Spleen (tissue), 7 donors: ENCODE measurements at regions not wholly inside any gene's neighbourhood (a gene's known extent, or its start where the extent isn't known, plus 50 kb on each side); places are given as distances from the start of the nearest gene placed in this dataset.

Source experiments
- POLR2A ChIP-seq, 3 donors: fragments of 450-650 bp; IDR thresholded peaks; one replicate each; pipeline ENCODE4 v1.5.1; 2017; ENCODE audit warnings: antibody characterized with exemption in 3 of 3, mild to moderate bottlenecking in 1 of 3
- POLR2AphosphoS5 ChIP-seq, 3 donors: sonication (generic); formaldehyde crosslinking; IDR thresholded peaks; one replicate each; pipeline ENCODE4 v1.5.1; 2017; ENCODE audit warnings: antibody characterized with exemption in 3 of 3
- TF ChIP-seq, protein P1 (sequence below), 11 experiments: fragments of 200-600 bp in 7 of 11; fragments of 450-650 bp in 4 of 11; sonication (generic) in 4 of 11; IDR thresholded peaks in 8 of 11; conservative IDR thresholded peaks in 3 of 11; 1 replicate in 7 of 11; 2 replicates in 4 of 11; pipeline versions ENCODE4 v1.4.0 to v1.8.0; 2016 to 2021; ENCODE audit warnings: antibody characterized with exemption in 11 of 11, inconsistent platforms in 4 of 11, mild to moderate bottlenecking in 1 of 11
- donor health status: DM: no; HTN: no; CAD: no; lungs with moderate emphysema.
- donor health status: DM: no; HTN: no; CAD: no.
- donor health status: DM: no; HTN: no; CAD: no.

DNA sequence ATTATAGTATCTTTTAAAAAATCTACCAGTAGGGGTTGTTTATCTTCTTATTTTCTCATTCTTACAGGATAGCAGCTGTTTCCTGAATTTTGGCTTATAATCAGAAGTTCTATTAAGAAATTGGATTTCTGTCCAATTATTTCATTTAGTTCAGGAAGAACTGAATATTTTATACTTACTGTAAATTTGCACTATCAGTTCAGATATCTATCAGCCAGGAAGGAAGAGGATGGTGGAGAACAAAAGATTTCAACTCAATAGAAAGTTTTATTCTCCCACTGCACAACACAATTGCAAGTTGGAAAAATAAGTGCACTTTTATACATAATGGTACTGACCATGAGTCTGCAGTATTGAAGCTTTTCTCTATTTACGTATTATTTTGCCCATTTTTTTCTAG lies 400.9 kb downstream of the PLOD2 start:
- TF ChIP-seq, protein P1, sequence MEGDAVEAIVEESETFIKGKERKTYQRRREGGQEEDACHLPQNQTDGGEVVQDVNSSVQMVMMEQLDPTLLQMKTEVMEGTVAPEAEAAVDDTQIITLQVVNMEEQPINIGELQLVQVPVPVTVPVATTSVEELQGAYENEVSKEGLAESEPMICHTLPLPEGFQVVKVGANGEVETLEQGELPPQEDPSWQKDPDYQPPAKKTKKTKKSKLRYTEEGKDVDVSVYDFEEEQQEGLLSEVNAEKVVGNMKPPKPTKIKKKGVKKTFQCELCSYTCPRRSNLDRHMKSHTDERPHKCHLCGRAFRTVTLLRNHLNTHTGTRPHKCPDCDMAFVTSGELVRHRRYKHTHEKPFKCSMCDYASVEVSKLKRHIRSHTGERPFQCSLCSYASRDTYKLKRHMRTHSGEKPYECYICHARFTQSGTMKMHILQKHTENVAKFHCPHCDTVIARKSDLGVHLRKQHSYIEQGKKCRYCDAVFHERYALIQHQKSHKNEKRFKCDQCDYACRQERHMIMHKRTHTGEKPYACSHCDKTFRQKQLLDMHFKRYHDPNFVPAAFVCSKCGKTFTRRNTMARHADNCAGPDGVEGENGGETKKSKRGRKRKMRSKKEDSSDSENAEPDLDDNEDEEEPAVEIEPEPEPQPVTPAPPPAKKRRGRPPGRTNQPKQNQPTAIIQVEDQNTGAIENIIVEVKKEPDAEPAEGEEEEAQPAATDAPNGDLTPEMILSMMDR (IDR thresholded peaks at IDR 0.05 in 8 of 11, conservative IDR thresholded peaks at IDR 0.05 in 3 of 11) = no peak
- TF ChIP-seq POLR2A (IDR thresholded peaks at IDR 0.05) = no peak
- TF ChIP-seq POLR2AphosphoS5 (IDR thresholded peaks at IDR 0.05) = no peak
